B cell (primary cell): ENCODE measurements at regions not wholly inside any gene's neighbourhood (a gene's known extent, or its start where the extent isn't known, plus 50 kb on each side); places are given as distances from the start of the nearest gene placed in this dataset.

Experiments used
- ATAC-seq: fragments of 200-7000 bp; cut with Tn5 transposase; one replicate; pipeline ENCODE4 v1.10.0; 2021; ENCODE audit warnings: low read depth, mild to moderate bottlenecking, moderate number of reproducible peaks, moderate library complexity
- CTCF ChIA-PET: fragments of 350-600 bp; sonication (Branson Sonifier 250); formaldehyde crosslinking; loops from one replicate; lab custom pipeline; 2021; ENCODE audit warnings: antibody characterized with exemption, inconsistent platforms; lab: Charles Lee
- POLR2A ChIA-PET: fragments of 350-600 bp; sonication (Branson Sonifier 250); formaldehyde crosslinking; loops from one replicate; lab custom pipeline; 2021; ENCODE audit warnings: antibody characterized with exemption; lab: Charles Lee
- DNase-seq: peaks from one replicate; pipeline ENCODE4 v3.0.0; 2013
- H2AFZ ChIP-seq: 2 replicates; pipeline ENCODE4 v1.6.1; 2012; ENCODE audit warnings: mild to moderate bottlenecking, low read depth, low read length; ENCODE audit not compliant: insufficient read depth, poor library complexity, severe bottlenecking
- H3K27ac ChIP-seq, 2 donors: 1 replicate in 1 of 2; 2 replicates in 1 of 2; pipeline ENCODE4 v1.5.1; 2012 to 2013; ENCODE audit warnings: low read length in 2 of 2, mild to moderate bottlenecking in 2 of 2, moderate library complexity in 1 of 2
- H3K27me3 ChIP-seq, 4 experiments: fragments of 200-600 bp in 1 of 4; sonication (generic) in 1 of 4; replicated peaks in 1 of 4; 1 replicate in 2 of 4; 2 replicates in 2 of 4; pipeline versions ENCODE4 v1.6.1 to v1.7.0; 2013 to 2016; ENCODE audit warnings: low read length in 3 of 4, mild to moderate bottlenecking in 2 of 4, mixed read lengths in 1 of 4, moderate library complexity in 1 of 4; ENCODE audit not compliant: insufficient read depth in 4 of 4, control insufficient read depth in 3 of 4; ENCODE audit errors: control extremely low read depth in 1 of 4
- H3K36me3 ChIP-seq, 2 experiments: replicated peaks in 1 of 2; 1 replicate in 1 of 2; 2 replicates in 1 of 2; pipeline versions ENCODE4 v1.6.1 to v1.7.1; 2013; ENCODE audit warnings: low read length in 1 of 2; ENCODE audit not compliant: insufficient read depth in 2 of 2, control insufficient read depth in 1 of 2; ENCODE audit errors: control extremely low read depth in 1 of 2, extremely low read depth in 1 of 2
- H3K4me1 ChIP-seq, 2 donors: fragments of 200-600 bp in 1 of 2; sonication (generic) in 1 of 2; 1 replicate in 1 of 2; 2 replicates in 1 of 2; pipeline versions ENCODE4 v1.5.1 to v1.6.1; 2013 to 2017; ENCODE audit warnings: low read length in 2 of 2; ENCODE audit not compliant: control insufficient read depth in 2 of 2, insufficient read depth in 2 of 2
- H3K4me2 ChIP-seq: replicated peaks from 2 replicates; pipeline ENCODE3; 2012; ENCODE audit warnings: mild to moderate bottlenecking, low read depth, low read length; ENCODE audit not compliant: poor library complexity, severe bottlenecking
- H3K4me3 ChIP-seq, 5 experiments: fragments of 200-600 bp in 1 of 5; sonication (generic) in 1 of 5; 1 replicate in 3 of 5; 2 replicates in 2 of 5; pipeline versions ENCODE4 v1.5.1 to v1.7.0; 2011 to 2016; ENCODE audit warnings: low read length in 4 of 5, mild to moderate bottlenecking in 4 of 5, low read depth in 2 of 5, control low read depth in 1 of 5, moderate library complexity in 1 of 5; ENCODE audit not compliant: insufficient read depth in 1 of 5; ENCODE audit errors: control extremely low read depth in 1 of 5, extremely low read depth in 1 of 5
- H3K79me2 ChIP-seq: fragments of 200-600 bp; sonication (generic); one replicate; pipeline ENCODE4 v1.6.0; 2016; ENCODE audit warnings: low read length; ENCODE audit not compliant: control insufficient read depth, insufficient read depth
- H3K9ac ChIP-seq: fragments of 200-600 bp; sonication (generic); 2 replicates; pipeline ENCODE4 v1.6.1; 2017; ENCODE audit warnings: mild to moderate bottlenecking, low read length, moderate library complexity
- H3K9me3 ChIP-seq, 3 donors: one replicate each; pipeline versions ENCODE4 v1.6.1 to v1.7.1; 2013; ENCODE audit warnings: low read length in 2 of 3; ENCODE audit not compliant: control insufficient read depth in 2 of 3, insufficient read depth in 1 of 3; ENCODE audit errors: control extremely low read depth in 1 of 3
- H4K20me1 ChIP-seq: 2 replicates; pipeline ENCODE4 v1.6.0; 2012; ENCODE audit warnings: mild to moderate bottlenecking, low read length; ENCODE audit not compliant: insufficient read depth, control insufficient read depth, poor library complexity, severe bottlenecking
- H3K27ac Mint-ChIP-seq: one replicate; pipeline ENCODE4 v1.8.0; 2021; ENCODE audit warnings: mixed read lengths
- H3K27me3 Mint-ChIP-seq: one replicate; pipeline ENCODE4 v1.8.0; 2021; ENCODE audit warnings: mixed read lengths
- H3K4me1 Mint-ChIP-seq: one replicate; pipeline ENCODE4 v1.8.0; 2021; ENCODE audit warnings: mixed read lengths
- H3K4me3 Mint-ChIP-seq: one replicate; pipeline ENCODE4 v1.8.0; 2021; ENCODE audit warnings: mixed read lengths
- H3K9me3 Mint-ChIP-seq: one replicate; pipeline ENCODE4 v1.8.0; 2022; ENCODE audit warnings: mixed read lengths; ENCODE audit not compliant: insufficient read depth
- CTCF ChIP-seq: fragments of 200-600 bp; IDR thresholded peaks from one replicate; pipeline ENCODE4 v1.8.0; 2022; ENCODE audit warnings: antibody characterized with exemption, mild to moderate bottlenecking
- EZH2 ChIP-seq: IDR thresholded peaks from 2 replicates; pipeline ENCODE4 v1.6.1; 2012; ENCODE audit warnings: borderline replicate concordance, low read depth, mild to moderate bottlenecking, moderate library complexity, low read length; ENCODE audit not compliant: insufficient read depth, poor library complexity, severe bottlenecking
- WGBS: methylation state at CpG from one replicate; pipeline ENCODE4 v1.1.5; 2013; ENCODE audit warnings: missing lambda C conversion rate; ENCODE audit not compliant: insufficient coverage; 5-methylcytosine and 5-hydroxymethylcytosine counted together
- intact Hi-C: fragments of 100-400 bp; cut with micrococcal nuclease; formaldehyde crosslinking; loops from one replicate; pipeline ENCODE4 v1.10.0; 2022

GRCh38 chr3:165682734-165683133 is 154.5 kb downstream of the BCHE start:
- Histone ChIP-seq H3K27ac (no peak overlapping the region), H2AFZ (no peak overlapping the region), H3K79me2 (no peaks in the 10 kb centered on the region), H3K4me3 (no peak overlapping the region), H3K9me3 (no peaks in the 10 kb centered on the region), H4K20me1 (no peaks in the 10 kb centered on the region), H3K4me2 (no peak overlapping the region), H3K9ac (no peak overlapping the region), H3K4me1 (no peaks in the 10 kb centered on the region), H3K36me3 (no peaks in the 10 kb centered on the region), H3K27me3 (no peaks in the 10 kb centered on the region)
- ChIA-PET POLR2A (no interaction called here), CTCF (no interaction called here)
- no peaks in the 10 kb centered on the region for H3K4me1 Mint-ChIP-seq
- WGBS, result 75% methylated on average over 1 of the region's 3 CpGs
- no peak overlapping the region for H3K27ac Mint-ChIP-seq
- intact Hi-C loops, result no loop called here
- H3K9me3 Mint-ChIP-seq, result no peaks in the 10 kb centered on the region
- H3K27me3 Mint-ChIP-seq, result no peaks in the 10 kb centered on the region
- TF ChIP-seq CTCF (no peak), EZH2 (no peak)
- DNase-seq (no peak), ATAC-seq (no peak)
- H3K4me3 Mint-ChIP-seq, result no peak overlapping the region

GRCh38 chr3:165669967-165670366 is 167.3 kb downstream of the BCHE start:
- no peak overlapping the region for H2AFZ ChIP-seq
- H3K9me3 Mint-ChIP-seq, result peaks cover 13% of the 10 kb centered on the region
- no peak overlapping the region for H3K9ac ChIP-seq
- no peak overlapping the region for H3K27ac Mint-ChIP-seq
- intact Hi-C loops, result no loop called here
- H3K27ac ChIP-seq, result no peak overlapping the region
- 83% methylated on average over 2 of the region's 2 CpGs for WGBS
- ATAC-seq (no peak), DNase-seq (no peak)
- no peaks in the 10 kb centered on the region for H3K4me1 Mint-ChIP-seq
- H3K4me1 ChIP-seq, result no peaks in the 10 kb centered on the region
- H3K4me2 ChIP-seq, result no peak overlapping the region
- H3K27me3 ChIP-seq, result no peaks in the 10 kb centered on the region
- POLR2A ChIA-PET, result no interaction called here
- peaks cover 0 to 2% (median 0%) of the 10 kb centered on the region in 3 donors for H3K9me3 ChIP-seq
- CTCF ChIA-PET, result no interaction called here
- H4K20me1 ChIP-seq, result no peaks in the 10 kb centered on the region
- H3K36me3 ChIP-seq, result no peaks in the 10 kb centered on the region
- H3K27me3 Mint-ChIP-seq, result no peaks in the 10 kb centered on the region
- no peak overlapping the region for H3K4me3 ChIP-seq
- no peak overlapping the region for H3K4me3 Mint-ChIP-seq
- H3K79me2 ChIP-seq, result no peaks in the 10 kb centered on the region
- TF ChIP-seq EZH2 (no peak), CTCF (no peak)
